Neuronal stem cell (in vitro differentiated cells): ENCODE measurements at regions not wholly inside any gene's neighbourhood (a gene's known extent, or its start where the extent isn't known, plus 50 kb on each side); places are given as distances from the start of the nearest gene placed in this dataset.
"Not testable (repeated sequence)": the region's sequence is repeated elsewhere in the genome, so short reads cannot be mapped to it uniquely, and the experiment has no call there.

Experiments used
- DNase-seq: peaks from one replicate; pipeline ENCODE4 v3.0.0-alpha.2; 2013; ENCODE audit warnings: low spot score
- H2AFZ ChIP-seq: one replicate; pipeline ENCODE4 v1.6.1; 2013; ENCODE audit warnings: mild to moderate bottlenecking, low read length, inconsistent platforms
- H2AK5ac ChIP-seq: 2 replicates; pipeline ENCODE4 v1.6.1; 2013; ENCODE audit warnings: low read depth, mild to moderate bottlenecking, inconsistent platforms, low read length, moderate library complexity, mixed read lengths
- H2BK120ac ChIP-seq: 2 replicates; pipeline ENCODE4 v1.6.1; 2013; ENCODE audit warnings: low read depth, mild to moderate bottlenecking, inconsistent platforms, low read length, moderate library complexity, mixed read lengths
- H2BK12ac ChIP-seq: one replicate; pipeline ENCODE4 v1.6.1; 2013; ENCODE audit warnings: low read length, inconsistent platforms
- H2BK15ac ChIP-seq: 2 replicates; pipeline ENCODE4 v1.6.1; 2013; ENCODE audit warnings: mild to moderate bottlenecking, low read length, inconsistent platforms, mixed read lengths
- H2BK5ac ChIP-seq: one replicate; pipeline ENCODE4 v1.6.1; 2013; ENCODE audit warnings: inconsistent platforms, mild to moderate bottlenecking, low read length, moderate library complexity
- H3K14ac ChIP-seq: one replicate; pipeline ENCODE4 v1.6.1; 2013; ENCODE audit warnings: low read length, inconsistent platforms
- H3K18ac ChIP-seq: 2 replicates; pipeline ENCODE4 v1.6.1; 2013; ENCODE audit warnings: low read length, inconsistent platforms
- H3K23ac ChIP-seq: 2 replicates; pipeline ENCODE4 v1.6.1; 2013; ENCODE audit warnings: low read depth, mild to moderate bottlenecking, mixed read lengths, low read length, inconsistent platforms; ENCODE audit not compliant: poor library complexity
- H3K27ac ChIP-seq: replicated peaks from 3 replicates; pipeline ENCODE4 v1.5.1; 2013; ENCODE audit warnings: low read length, inconsistent platforms
- H3K27me3 ChIP-seq, 3 experiments: 2 replicates each; pipeline ENCODE4 v1.6.1; 2013; ENCODE audit warnings: low read length in 3 of 3, mild to moderate bottlenecking in 2 of 3, inconsistent platforms in 1 of 3, low read depth in 1 of 3, mixed read lengths in 1 of 3, moderate library complexity in 1 of 3; ENCODE audit not compliant: control insufficient read depth in 3 of 3, insufficient read depth in 3 of 3
- H3K36me3 ChIP-seq, 2 donors: replicated peaks in 1 of 2; 2 replicates each; pipeline ENCODE4 v1.6.1; 2013; ENCODE audit warnings: low read length in 2 of 2; ENCODE audit not compliant: control insufficient read depth in 2 of 2, insufficient read depth in 2 of 2
- H3K4ac ChIP-seq: 2 replicates; pipeline ENCODE4 v1.6.1; 2013; ENCODE audit warnings: inconsistent platforms, mild to moderate bottlenecking, low read length, moderate library complexity
- H3K4me1 ChIP-seq, 2 donors: 1 replicate in 1 of 2; 2 replicates in 1 of 2; pipeline ENCODE4 v1.6.1; 2013; ENCODE audit warnings: low read length in 2 of 2, low read depth in 1 of 2; ENCODE audit not compliant: control insufficient read depth in 2 of 2, insufficient read depth in 1 of 2
- H3K4me2 ChIP-seq: one replicate; pipeline ENCODE4 v1.6.1; 2013; ENCODE audit warnings: mild to moderate bottlenecking, low read length, inconsistent platforms; ENCODE audit not compliant: insufficient read depth, poor library complexity, severe bottlenecking
- H3K4me3 ChIP-seq, 2 donors: 2 replicates each; pipeline ENCODE4 v1.5.1; 2013; ENCODE audit warnings: low read length in 2 of 2, mild to moderate bottlenecking in 2 of 2, inconsistent platforms in 1 of 2, moderate library complexity in 1 of 2
- H3K79me1 ChIP-seq: one replicate; pipeline ENCODE4 v1.6.1; 2013; ENCODE audit warnings: low read depth, mild to moderate bottlenecking, inconsistent platforms, low read length, moderate library complexity
- H3K9ac ChIP-seq: one replicate; pipeline ENCODE4 v1.6.1; 2013; ENCODE audit warnings: mild to moderate bottlenecking, low read depth, low read length, inconsistent platforms; ENCODE audit not compliant: poor library complexity
- H3K9me3 ChIP-seq, 2 donors: replicated peaks in 1 of 2; 2 replicates each; pipeline versions ENCODE3 to v1.6.1; 2013; ENCODE audit warnings: low read length in 2 of 2, mild to moderate bottlenecking in 2 of 2, inconsistent platforms in 1 of 2, low read depth in 1 of 2, mixed read lengths in 1 of 2, moderate library complexity in 1 of 2; ENCODE audit not compliant: control insufficient read depth in 2 of 2, insufficient read depth in 1 of 2
- H4K8ac ChIP-seq: one replicate; pipeline ENCODE4 v1.6.1; 2013; ENCODE audit warnings: low read depth, mild to moderate bottlenecking, inconsistent platforms, low read length, moderate library complexity
- H4K91ac ChIP-seq: one replicate; pipeline ENCODE4 v1.6.1; 2013; ENCODE audit warnings: low read length, low read depth, mild to moderate bottlenecking, inconsistent platforms; ENCODE audit not compliant: poor library complexity
- WGBS, 2 donors: extraction: QIAGEN DNeasy Blood & Tissue Kit; methylation state at CpG; one replicate each; pipeline ENCODE4 v1.1.7; 2013; ENCODE audit warnings: missing lambda C conversion rate in 2 of 2, mixed read lengths in 1 of 2; ENCODE audit not compliant: insufficient read length in 2 of 2, insufficient replicate concordance in 1 of 2; ENCODE audit errors: extremely low coverage in 2 of 2; 5-methylcytosine and 5-hydroxymethylcytosine counted together

DNA sequence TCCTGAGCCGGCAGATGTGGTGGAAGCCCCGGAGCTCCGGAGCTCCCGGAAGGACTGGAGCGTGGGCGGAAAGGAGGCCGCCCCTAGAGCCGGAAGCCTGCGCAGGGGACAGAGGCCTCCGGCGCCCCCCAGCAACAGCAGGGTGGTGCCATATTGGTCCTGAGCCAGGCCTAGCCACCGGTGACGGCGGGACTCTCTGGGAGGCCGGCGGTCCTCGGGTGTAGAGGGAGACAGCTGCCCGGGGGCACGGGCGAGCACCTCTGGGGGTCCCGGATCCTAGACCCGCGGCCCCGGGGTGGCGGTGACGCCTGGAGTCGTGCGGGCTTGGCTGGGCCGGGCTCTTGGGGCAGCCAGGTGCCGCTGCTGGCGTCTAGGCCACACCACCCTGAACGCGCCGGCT, 1472.2 kb downstream of the FOXD4L5 start:
- H3K4me3 ChIP-seq = not testable (repeated sequence)

DNA sequence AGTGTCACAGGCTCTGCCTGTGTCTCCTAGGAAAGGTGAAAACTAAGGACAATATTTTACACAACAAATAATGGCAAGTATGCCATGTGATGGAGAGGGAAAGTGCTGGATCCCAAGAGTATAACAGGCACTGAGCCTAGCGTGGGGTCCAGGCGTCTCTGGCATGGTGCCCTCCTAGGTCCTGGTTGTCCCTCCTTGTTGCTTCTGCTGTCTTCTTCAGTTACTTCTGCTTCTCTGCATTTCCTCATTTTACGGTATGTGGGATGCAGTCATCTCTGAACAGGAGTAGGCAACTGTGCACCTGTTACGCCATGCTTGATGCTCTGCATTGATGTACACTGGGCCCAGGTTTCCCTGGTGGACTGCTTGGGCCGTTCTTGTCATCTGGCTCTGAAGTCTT, 1480.8 kb downstream of the FOXD4L5 start:
- H3K27ac ChIP-seq, H3K27me3 ChIP-seq, H4K91ac ChIP-seq, H3K4me1 ChIP-seq, H2BK15ac ChIP-seq, H2AK5ac ChIP-seq, H3K79me1 ChIP-seq, H2AFZ ChIP-seq, H3K36me3 ChIP-seq, DNase-seq, H3K4me3 ChIP-seq, H2BK5ac ChIP-seq, H3K18ac ChIP-seq, H3K4ac ChIP-seq, H3K9me3 ChIP-seq, H3K4me2 ChIP-seq, H2BK120ac ChIP-seq, H2BK12ac ChIP-seq, H4K8ac ChIP-seq, H3K9ac ChIP-seq, H3K23ac ChIP-seq, H3K14ac ChIP-seq: not testable (repeated sequence)
- no CpG with 5 or more reads among the region's 5 CpGs for WGBS, 2 donors

More for the DNA sequence above, 1472.2 kb downstream of the FOXD4L5 start:
- H3K79me1 ChIP-seq, H2BK5ac ChIP-seq, DNase-seq, H3K36me3 ChIP-seq, H2BK120ac ChIP-seq, H4K91ac ChIP-seq, H3K14ac ChIP-seq, H3K9ac ChIP-seq, H3K23ac ChIP-seq, H3K27ac ChIP-seq, H3K4me2 ChIP-seq, H2BK12ac ChIP-seq, H3K18ac ChIP-seq, H3K4ac ChIP-seq, H4K8ac ChIP-seq, H2AK5ac ChIP-seq, H2AFZ ChIP-seq, H3K4me1 ChIP-seq, H2BK15ac ChIP-seq, H3K9me3 ChIP-seq: not testable (repeated sequence)
- peaks cover 5 to 16% (median 15%) of the 10 kb centered on the region in 3 experiments for H3K27me3 ChIP-seq
- WGBS, 2 donors = no CpG with 5 or more reads among the region's 34 CpGs

DNA sequence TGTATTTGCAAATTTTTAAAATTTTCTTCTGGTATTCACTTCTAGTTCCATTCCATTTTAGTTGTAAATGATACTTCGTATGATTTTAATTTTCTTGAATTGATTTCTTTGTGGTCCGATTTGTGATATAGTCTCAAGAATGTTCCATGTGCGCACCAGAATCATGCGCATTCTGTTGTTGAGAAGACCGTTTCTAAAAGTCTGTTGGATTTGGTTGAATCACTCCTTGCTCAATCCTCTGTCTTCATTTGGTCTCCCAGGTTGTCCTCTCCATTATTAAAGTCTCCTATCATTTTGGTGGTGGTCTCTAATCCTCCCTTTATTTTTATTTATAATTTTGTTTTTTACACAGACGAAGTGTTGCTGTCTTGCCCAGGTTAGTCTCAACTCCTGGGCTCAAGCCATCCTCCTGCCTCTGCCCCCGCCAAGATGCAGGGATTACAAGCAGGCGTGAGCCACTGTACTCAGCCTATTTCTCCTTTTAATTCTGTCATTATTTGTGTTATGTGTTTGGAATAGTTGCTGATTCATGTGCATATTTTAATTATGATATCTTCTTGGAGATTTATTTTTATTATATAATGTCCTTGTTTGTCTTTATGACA, 1490.8 kb downstream of the FOXD4L5 start:
- H2BK5ac ChIP-seq, H3K18ac ChIP-seq, H3K9me3 ChIP-seq, H3K4me2 ChIP-seq, H3K36me3 ChIP-seq, H2BK120ac ChIP-seq, H3K14ac ChIP-seq, H3K4ac ChIP-seq, H3K23ac ChIP-seq, H3K79me1 ChIP-seq, H3K9ac ChIP-seq, H3K4me1 ChIP-seq, H2AFZ ChIP-seq, H2BK15ac ChIP-seq, H4K91ac ChIP-seq, DNase-seq, H3K4me3 ChIP-seq, H3K27me3 ChIP-seq, H2AK5ac ChIP-seq, H4K8ac ChIP-seq, H3K27ac ChIP-seq, H2BK12ac ChIP-seq: not testable (repeated sequence)
- WGBS, 2 donors = no CpG with 5 or more reads among the region's 8 CpGs

DNA sequence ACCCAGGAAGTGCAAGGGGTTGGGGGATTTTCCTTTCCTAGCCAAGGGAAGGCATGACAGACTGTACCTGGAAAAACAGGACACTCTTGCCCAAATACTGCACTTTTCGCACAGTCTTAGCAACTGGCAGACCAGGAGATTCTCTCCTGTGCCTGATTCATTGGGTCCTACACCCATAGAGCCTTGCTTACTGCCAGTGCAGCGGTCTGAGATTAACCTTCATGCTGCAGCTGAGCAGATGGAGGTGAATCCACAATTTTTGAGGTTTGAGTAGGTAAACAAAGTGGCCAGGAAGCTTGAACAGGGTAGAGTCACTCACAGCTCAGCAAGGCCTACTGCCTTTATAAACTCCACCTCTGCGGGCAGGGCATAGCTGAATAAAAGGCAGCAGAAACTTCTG, 1497.6 kb downstream of the FOXD4L5 start:
- not testable (repeated sequence) for H4K91ac ChIP-seq, H2BK120ac ChIP-seq, H2BK5ac ChIP-seq, H2AK5ac ChIP-seq, H2BK12ac ChIP-seq, H3K9me3 ChIP-seq, H3K79me1 ChIP-seq, H2AFZ ChIP-seq, H3K36me3 ChIP-seq, DNase-seq, H3K18ac ChIP-seq, H3K23ac ChIP-seq, H3K4ac ChIP-seq, H3K4me1 ChIP-seq, H4K8ac ChIP-seq, H3K27ac ChIP-seq, H2BK15ac ChIP-seq, H3K14ac ChIP-seq, H3K4me2 ChIP-seq, H3K27me3 ChIP-seq, H3K9ac ChIP-seq
- no CpG with 5 or more reads among the region's 3 CpGs for WGBS, 2 donors
- H3K4me3 ChIP-seq = peak overlapping the region in 1 of 2 donors; percentile 68
